ENCODE measurements at regions not wholly inside any gene's neighbourhood (a gene's known extent, or its start where the extent isn't known, plus 50 kb on each side); places are given as distances from the start of the nearest gene placed in this dataset.

DNA sequence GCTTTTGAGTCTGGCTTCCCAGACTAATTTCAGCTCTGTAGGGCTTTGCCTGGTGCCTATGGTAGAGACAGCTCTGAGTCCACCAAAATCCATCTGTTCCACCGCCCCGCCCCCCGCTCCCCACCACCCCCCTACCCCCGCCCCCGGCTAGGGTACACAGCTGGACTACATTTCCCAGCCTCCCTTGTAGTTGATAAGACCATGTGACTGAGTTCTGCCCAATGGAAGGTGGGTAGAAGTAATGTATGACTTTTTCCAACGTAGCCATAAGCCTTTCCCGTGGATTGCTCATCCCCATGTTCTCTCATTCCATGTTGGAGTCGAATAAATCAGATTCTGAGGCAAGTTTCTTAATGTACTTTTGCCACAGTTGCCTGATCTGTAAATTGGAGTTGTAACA is 786.7 kb upstream of the EEF2KMT start:
- H3K4me3 ChIP-seq = no peak overlapping the region
- H3K27me3 ChIP-seq = no peaks in the 10 kb centered on the region
- DNase-seq (ENCODE audit: low spot score in 2 of 2) = no peak
- no peaks in the 10 kb centered on the region for H3K4me1 ChIP-seq
- no peaks in the 10 kb centered on the region for H3K36me3 ChIP-seq
- H3K27ac ChIP-seq = no peak overlapping the region
- no peak for TF ChIP-seq POLR2AphosphoS5 (IDR thresholded peaks at IDR 0.05)
- TF ChIP-seq POLR2A (IDR thresholded peaks at IDR 0.05) = no peak
- intact Hi-C loops (cut with DNase I; ENCODE audit: low total_unique reads) = no loop called here
- H3K9me3 ChIP-seq = no peaks in the 10 kb centered on the region

GRCh38 chr16:5882087-5882640 is 784.6 kb upstream of the EEF2KMT start:
- Histone ChIP-seq H3K4me1 (no peaks in the 10 kb centered on the region), H3K9me3 (no peaks in the 10 kb centered on the region), H3K27me3 (no peaks in the 10 kb centered on the region), H3K36me3 (no peaks in the 10 kb centered on the region), H3K27ac (no peak overlapping the region), H3K4me3 (no peak overlapping the region)
- TF ChIP-seq, protein P1, sequence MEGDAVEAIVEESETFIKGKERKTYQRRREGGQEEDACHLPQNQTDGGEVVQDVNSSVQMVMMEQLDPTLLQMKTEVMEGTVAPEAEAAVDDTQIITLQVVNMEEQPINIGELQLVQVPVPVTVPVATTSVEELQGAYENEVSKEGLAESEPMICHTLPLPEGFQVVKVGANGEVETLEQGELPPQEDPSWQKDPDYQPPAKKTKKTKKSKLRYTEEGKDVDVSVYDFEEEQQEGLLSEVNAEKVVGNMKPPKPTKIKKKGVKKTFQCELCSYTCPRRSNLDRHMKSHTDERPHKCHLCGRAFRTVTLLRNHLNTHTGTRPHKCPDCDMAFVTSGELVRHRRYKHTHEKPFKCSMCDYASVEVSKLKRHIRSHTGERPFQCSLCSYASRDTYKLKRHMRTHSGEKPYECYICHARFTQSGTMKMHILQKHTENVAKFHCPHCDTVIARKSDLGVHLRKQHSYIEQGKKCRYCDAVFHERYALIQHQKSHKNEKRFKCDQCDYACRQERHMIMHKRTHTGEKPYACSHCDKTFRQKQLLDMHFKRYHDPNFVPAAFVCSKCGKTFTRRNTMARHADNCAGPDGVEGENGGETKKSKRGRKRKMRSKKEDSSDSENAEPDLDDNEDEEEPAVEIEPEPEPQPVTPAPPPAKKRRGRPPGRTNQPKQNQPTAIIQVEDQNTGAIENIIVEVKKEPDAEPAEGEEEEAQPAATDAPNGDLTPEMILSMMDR (IDR thresholded peaks at IDR 0.05) = no peak
- TF ChIP-seq POLR2AphosphoS5 (IDR thresholded peaks at IDR 0.05) = no peak
- no peak for TF ChIP-seq POLR2A (IDR thresholded peaks at IDR 0.05)
- intact Hi-C loops (cut with DNase I; ENCODE audit: low total_unique reads) = no loop called here
- DNase-seq (ENCODE audit: low spot score in 2 of 2) = no peak

GRCh38 chr16:5875416-5875815 is 777.8 kb upstream of the EEF2KMT start:
- Histone ChIP-seq H3K27ac (no peak overlapping the region), H3K36me3 (no peaks in the 10 kb centered on the region), H3K4me1 (no peaks in the 10 kb centered on the region), H3K9me3 (no peaks in the 10 kb centered on the region), H3K27me3 (no peaks in the 10 kb centered on the region), H3K4me3 (no peak overlapping the region)
- no peak for DNase-seq (ENCODE audit: low spot score in 2 of 2)
- intact Hi-C loops (cut with DNase I; ENCODE audit: low total_unique reads) = loop anchor here (2.0 kb wide), 1 partner anchor 73 kb away; no protein-coding TSS in a partner anchor
- TF ChIP-seq POLR2A (IDR thresholded peaks at IDR 0.05) (no peak), POLR2AphosphoS5 (IDR thresholded peaks at IDR 0.05) (no peak)
- TF ChIP-seq, protein P1 (IDR thresholded peaks at IDR 0.05) = no peak

- TF ChIP-seq POLR2A (IDR thresholded peaks at IDR 0.05) (no peak), POLR2AphosphoS5 (IDR thresholded peaks at IDR 0.05) (no peak)
- TF ChIP-seq, protein P1 (IDR thresholded peaks at IDR 0.05) = no peak
- intact Hi-C loops (cut with DNase I; ENCODE audit: low total_unique reads) = loop anchor here (2.0 kb wide), 1 partner anchor 74 kb away; no protein-coding TSS in a partner anchor
Measured at GRCh38 chr16:5874899-5875298, 777.3 kb upstream of the EEF2KMT start.

DNA sequence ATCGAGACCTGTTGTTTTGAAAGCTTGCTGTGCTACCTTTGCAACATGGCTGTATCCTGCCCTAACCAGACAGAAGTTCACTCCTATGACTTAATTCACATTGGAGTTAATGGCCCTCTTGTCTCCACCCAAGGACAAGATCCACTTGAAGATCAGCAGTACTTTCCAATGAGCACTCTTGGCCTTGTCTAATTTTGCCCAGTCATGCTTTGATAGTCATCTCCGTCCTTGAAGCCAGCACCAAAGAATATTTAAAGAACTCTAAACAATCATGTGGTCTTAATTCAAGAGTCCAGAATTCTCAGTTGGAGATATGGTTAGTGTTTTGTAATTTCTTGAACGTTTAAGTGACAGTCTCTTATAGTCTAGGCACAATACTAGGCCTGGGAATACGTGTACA is 775.6 kb upstream of the EEF2KMT start:
- Histone ChIP-seq H3K27ac (no peak overlapping the region), H3K27me3 (no peaks in the 10 kb centered on the region), H3K9me3 (no peaks in the 10 kb centered on the region), H3K4me3 (no peak overlapping the region), H3K4me1 (no peaks in the 10 kb centered on the region), H3K36me3 (no peaks in the 10 kb centered on the region)
- TF ChIP-seq POLR2A (IDR thresholded peaks at IDR 0.05) (no peak), POLR2AphosphoS5 (IDR thresholded peaks at IDR 0.05) (no peak)
- TF ChIP-seq, protein P1 (IDR thresholded peaks at IDR 0.05) = no peak
- intact Hi-C loops (cut with DNase I; ENCODE audit: low total_unique reads) = no loop called here
- no peak for DNase-seq (ENCODE audit: low spot score in 2 of 2)

More at GRCh38 chr16:5874899-5875298, 777.3 kb upstream of the EEF2KMT start:
- Histone ChIP-seq H3K9me3 (no peaks in the 10 kb centered on the region), H3K4me1 (no peaks in the 10 kb centered on the region), H3K27me3 (no peaks in the 10 kb centered on the region), H3K27ac (no peak overlapping the region), H3K36me3 (no peaks in the 10 kb centered on the region), H3K4me3 (no peak overlapping the region)
- DNase-seq (ENCODE audit: low spot score in 2 of 2) = no peak

Measured in breast epithelium (tissue), 4 donors.